ENCODE measurements at regions not wholly inside any gene's neighbourhood (a gene's known extent, or its start where the extent isn't known, plus 50 kb on each side); places are given as distances from the start of the nearest gene placed in this dataset.

DNA sequence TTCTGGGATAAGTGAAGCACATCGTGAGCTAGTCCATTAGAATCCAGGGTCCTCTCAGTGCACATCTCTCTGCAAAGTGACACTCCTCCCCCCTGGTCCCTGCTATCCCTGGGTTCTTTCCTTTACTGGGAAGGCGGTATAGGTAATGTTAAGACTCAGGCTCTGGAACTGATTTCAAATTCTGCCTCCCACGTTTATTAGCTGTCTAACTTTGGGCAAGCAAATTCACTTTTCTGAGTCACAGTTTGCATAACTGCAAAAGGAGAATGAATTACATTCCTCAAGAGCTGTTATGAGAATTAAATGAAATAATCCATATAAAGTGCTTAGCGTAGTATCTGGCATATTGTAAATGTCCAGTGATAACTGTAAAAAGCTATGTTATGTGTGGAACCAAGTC lies 168.1 kb upstream of the LRRN1 start:
- H3K27ac ChIP-seq (ENCODE audit: low read depth, low read length) = no peak overlapping the region
- H3K4me3 ChIP-seq (ENCODE audit: low read length) = no peak overlapping the region
- Mint-ChIP-seq H3K27ac (no peak overlapping the region), H3K4me3 (no peak overlapping the region), H3K4me1 (peaks cover 19% of the 10 kb centered on the region), H3K36me3 (ENCODE audit: low read depth) (no peaks in the 10 kb centered on the region), H3K27me3 (ENCODE audit: insufficient read depth) (peaks cover 8% of the 10 kb centered on the region), H3K9me3 (no peaks in the 10 kb centered on the region)
- no peak overlapping the region for H3K9ac ChIP-seq (ENCODE audit: extremely low read depth, low read length, poor library complexity, severe bottlenecking)
- no peaks in the 10 kb centered on the region for H3K27me3 ChIP-seq (ENCODE audit: control insufficient read depth, insufficient read depth, low read length, poor library complexity, severe bottlenecking)
- peaks cover 5% of the 10 kb centered on the region for H3K4me1 ChIP-seq (ENCODE audit: control insufficient read depth, insufficient read depth, low read length)
- TF ChIP-seq, protein P1, sequence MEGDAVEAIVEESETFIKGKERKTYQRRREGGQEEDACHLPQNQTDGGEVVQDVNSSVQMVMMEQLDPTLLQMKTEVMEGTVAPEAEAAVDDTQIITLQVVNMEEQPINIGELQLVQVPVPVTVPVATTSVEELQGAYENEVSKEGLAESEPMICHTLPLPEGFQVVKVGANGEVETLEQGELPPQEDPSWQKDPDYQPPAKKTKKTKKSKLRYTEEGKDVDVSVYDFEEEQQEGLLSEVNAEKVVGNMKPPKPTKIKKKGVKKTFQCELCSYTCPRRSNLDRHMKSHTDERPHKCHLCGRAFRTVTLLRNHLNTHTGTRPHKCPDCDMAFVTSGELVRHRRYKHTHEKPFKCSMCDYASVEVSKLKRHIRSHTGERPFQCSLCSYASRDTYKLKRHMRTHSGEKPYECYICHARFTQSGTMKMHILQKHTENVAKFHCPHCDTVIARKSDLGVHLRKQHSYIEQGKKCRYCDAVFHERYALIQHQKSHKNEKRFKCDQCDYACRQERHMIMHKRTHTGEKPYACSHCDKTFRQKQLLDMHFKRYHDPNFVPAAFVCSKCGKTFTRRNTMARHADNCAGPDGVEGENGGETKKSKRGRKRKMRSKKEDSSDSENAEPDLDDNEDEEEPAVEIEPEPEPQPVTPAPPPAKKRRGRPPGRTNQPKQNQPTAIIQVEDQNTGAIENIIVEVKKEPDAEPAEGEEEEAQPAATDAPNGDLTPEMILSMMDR (conservative IDR thresholded peaks at IDR 0.05) = no peak
- no peak for DNase-seq
- H3K9me3 ChIP-seq (ENCODE audit: control insufficient read depth, low read length) = no peaks in the 10 kb centered on the region
- no peaks in the 10 kb centered on the region for H3K36me3 ChIP-seq (ENCODE audit: control insufficient read depth, insufficient read depth, low read length)
- WGBS, 2 experiments (ENCODE audit: insufficient coverage in 1 of 2, insufficient read length in 1 of 2) = 93 to 96% methylated on average over 3 to 4 of the region's 4 CpGs

DNA sequence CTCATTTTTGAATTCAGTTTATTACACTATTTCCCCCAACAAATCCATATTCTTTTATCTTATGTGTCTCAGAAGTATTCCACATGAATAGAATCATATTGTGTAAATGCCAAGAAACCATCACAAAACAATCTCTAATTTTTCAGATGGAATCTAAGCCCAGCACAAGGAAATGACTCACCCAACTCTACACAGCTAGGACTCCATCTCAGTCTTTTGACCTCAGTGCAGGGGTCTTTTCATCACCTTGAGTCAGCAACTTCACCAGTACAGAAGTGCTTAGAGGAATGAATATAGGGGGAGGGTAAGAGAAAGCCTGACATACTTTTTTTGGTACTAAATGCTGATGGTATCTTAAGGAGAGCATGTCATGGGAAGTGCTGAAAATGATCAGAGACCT lies 169.3 kb upstream of the LRRN1 start:
- Mint-ChIP-seq H3K9me3 (no peaks in the 10 kb centered on the region), H3K4me1 (peaks cover 24% of the 10 kb centered on the region), H3K36me3 (ENCODE audit: low read depth) (no peaks in the 10 kb centered on the region), H3K4me3 (no peak overlapping the region), H3K27ac (no peak overlapping the region), H3K27me3 (ENCODE audit: insufficient read depth) (peaks cover 4% of the 10 kb centered on the region)
- Histone ChIP-seq H3K27ac (ENCODE audit: low read depth, low read length) (no peak overlapping the region), H3K4me3 (ENCODE audit: low read length) (no peak overlapping the region), H3K9me3 (ENCODE audit: control insufficient read depth, low read length) (no peaks in the 10 kb centered on the region), H3K36me3 (ENCODE audit: control insufficient read depth, insufficient read depth, low read length) (no peaks in the 10 kb centered on the region), H3K9ac (ENCODE audit: extremely low read depth, low read length, poor library complexity, severe bottlenecking) (no peak overlapping the region), H3K4me1 (ENCODE audit: control insufficient read depth, insufficient read depth, low read length) (peaks cover 9% of the 10 kb centered on the region), H3K27me3 (ENCODE audit: control insufficient read depth, insufficient read depth, low read length, poor library complexity, severe bottlenecking) (no peaks in the 10 kb centered on the region)
- no peak for DNase-seq
- TF ChIP-seq, protein P1 (conservative IDR thresholded peaks at IDR 0.05) = no peak

DNA sequence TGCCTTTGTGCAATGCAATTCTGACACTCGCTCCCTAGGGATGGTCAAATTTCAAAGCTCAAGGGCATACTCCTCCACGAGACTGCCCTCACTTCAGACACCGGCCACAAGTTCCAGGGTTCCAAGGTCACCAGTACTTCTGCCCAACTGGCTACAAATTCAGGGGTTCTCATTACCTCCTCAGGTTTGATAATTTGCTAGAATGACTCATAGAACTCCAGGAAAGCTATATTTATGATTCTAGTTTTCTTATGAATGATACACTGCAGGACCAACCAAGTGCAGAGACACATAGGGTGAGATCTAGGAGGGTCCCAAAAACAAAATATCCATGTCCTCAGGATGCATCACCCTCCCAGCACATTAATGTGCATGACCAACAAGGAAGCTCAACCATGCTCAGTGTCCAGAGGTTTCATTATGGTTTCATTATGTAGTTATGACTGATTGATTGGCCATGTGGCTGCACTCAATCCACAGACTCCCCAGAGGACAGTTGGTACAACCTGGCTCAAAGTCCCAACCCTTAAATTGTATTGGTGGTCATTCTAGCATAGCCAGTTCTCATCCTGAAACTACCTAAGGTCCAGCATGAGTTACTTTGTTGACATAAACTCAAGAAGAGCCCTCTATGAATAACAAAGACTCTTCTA lies 170.4 kb upstream of the LRRN1 start:
- WGBS, 2 experiments (ENCODE audit: insufficient coverage in 1 of 2, insufficient read length in 1 of 2) = 82 to 93% methylated on average over 3 of the region's 3 CpGs
- no peak overlapping the region for H3K27ac ChIP-seq (ENCODE audit: low read depth, low read length)
- H3K4me3 ChIP-seq (ENCODE audit: low read length) = no peak overlapping the region
- Mint-ChIP-seq H3K4me1 (peaks cover 24% of the 10 kb centered on the region), H3K27me3 (ENCODE audit: insufficient read depth) (peaks cover 3% of the 10 kb centered on the region), H3K27ac (no peak overlapping the region), H3K9me3 (peaks cover 4% of the 10 kb centered on the region), H3K36me3 (ENCODE audit: low read depth) (peaks cover 3% of the 10 kb centered on the region), H3K4me3 (no peak overlapping the region)
- no peaks in the 10 kb centered on the region for H3K27me3 ChIP-seq (ENCODE audit: control insufficient read depth, insufficient read depth, low read length, poor library complexity, severe bottlenecking)
- peaks cover 3% of the 10 kb centered on the region for H3K9me3 ChIP-seq (ENCODE audit: control insufficient read depth, low read length)
- TF ChIP-seq, protein P1 (conservative IDR thresholded peaks at IDR 0.05) = no peak
- no peak overlapping the region for H3K9ac ChIP-seq (ENCODE audit: extremely low read depth, low read length, poor library complexity, severe bottlenecking)
- no peak for DNase-seq
- peaks cover 9% of the 10 kb centered on the region for H3K4me1 ChIP-seq (ENCODE audit: control insufficient read depth, insufficient read depth, low read length)
- H3K36me3 ChIP-seq (ENCODE audit: control insufficient read depth, insufficient read depth, low read length) = no peaks in the 10 kb centered on the region
